GM19452 (cell line): ENCODE measurements at regions not wholly inside any gene's neighbourhood (a gene's known extent, or its start where the extent isn't known, plus 50 kb on each side); places are given as distances from the start of the nearest gene placed in this dataset.

Source experiments
- ATAC-seq: cut with Tn5 transposase; IDR thresholded peaks from one replicate; pipeline ENCODE4 v1.9.1; 2021; ENCODE audit not compliant: unreplicated experiment

DNA sequence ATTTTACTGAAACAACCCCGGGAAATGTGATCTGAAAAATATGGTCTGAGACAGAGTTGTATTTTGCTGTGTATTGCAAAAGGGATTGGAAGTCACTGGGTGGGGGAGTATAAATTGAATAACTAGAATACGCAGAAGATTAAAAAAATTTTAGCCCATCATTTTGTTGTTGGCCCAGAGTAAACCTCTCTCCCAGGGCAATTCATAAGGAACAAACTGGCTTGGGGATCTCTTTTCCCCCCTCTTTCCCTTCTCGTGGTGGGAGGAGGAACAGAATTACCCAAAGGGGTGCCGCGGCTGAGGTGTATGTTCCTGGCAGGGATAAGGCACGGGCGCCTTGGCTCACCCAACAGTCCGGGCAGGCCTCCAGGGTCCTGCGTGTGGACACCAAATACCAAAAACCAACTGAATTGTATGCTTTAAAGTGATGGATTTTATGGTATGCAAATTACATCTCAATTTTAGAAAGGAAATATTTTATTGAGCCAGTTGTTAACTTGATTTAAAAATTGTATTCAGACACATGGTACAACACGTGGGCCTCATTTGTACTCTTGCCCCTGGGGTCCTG, 121.2 kb upstream of the SPRED2 start:
- no peak for ATAC-seq

DNA sequence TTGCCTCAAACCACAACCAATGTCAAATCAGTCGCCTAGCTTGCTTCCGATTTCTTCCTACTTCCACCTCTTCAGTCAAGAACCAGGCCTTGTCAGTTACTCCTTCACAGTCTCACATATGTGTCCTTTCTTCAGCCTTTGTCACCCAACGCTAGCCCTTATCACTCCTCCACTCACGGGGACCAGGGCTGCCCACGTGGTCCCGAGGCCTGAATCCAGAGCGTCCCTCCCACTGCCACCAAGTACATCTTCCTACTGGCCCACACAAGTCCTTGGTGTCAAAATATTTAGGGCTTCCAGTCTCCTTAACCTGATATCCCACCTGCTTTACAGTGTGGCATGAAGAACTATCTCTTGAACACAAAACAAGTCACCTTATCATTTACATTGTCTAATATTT, 119.1 kb upstream of the SPRED2 start:
- no peak for ATAC-seq

- ATAC-seq = no peak
Measured at GRCh38 chr2:65550246-65550645, 117.8 kb upstream of the SPRED2 start.

DNA sequence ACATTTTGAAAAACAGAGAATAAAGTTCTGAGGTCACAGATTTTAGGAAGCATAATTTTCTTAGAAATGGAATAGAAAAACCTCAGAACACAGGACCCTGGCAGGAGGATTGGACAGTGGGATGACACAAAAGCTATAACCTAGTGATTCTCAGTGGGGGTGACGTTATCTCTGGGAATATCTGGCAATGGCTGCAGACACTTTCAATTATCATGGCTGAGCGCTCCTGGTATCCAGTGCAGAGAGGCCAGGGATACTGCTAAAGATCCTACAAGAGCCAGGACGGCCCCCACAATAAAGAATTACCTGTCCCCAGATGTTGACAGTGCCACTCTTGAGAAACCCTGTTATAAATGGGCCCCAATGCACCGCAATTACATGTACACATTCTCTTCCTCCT, 117.2 kb upstream of the SPRED2 start:
- ATAC-seq = no peak

- no peak for ATAC-seq
Measured at GRCh38 chr2:65549257-65549627, 116.8 kb upstream of the SPRED2 start.

DNA sequence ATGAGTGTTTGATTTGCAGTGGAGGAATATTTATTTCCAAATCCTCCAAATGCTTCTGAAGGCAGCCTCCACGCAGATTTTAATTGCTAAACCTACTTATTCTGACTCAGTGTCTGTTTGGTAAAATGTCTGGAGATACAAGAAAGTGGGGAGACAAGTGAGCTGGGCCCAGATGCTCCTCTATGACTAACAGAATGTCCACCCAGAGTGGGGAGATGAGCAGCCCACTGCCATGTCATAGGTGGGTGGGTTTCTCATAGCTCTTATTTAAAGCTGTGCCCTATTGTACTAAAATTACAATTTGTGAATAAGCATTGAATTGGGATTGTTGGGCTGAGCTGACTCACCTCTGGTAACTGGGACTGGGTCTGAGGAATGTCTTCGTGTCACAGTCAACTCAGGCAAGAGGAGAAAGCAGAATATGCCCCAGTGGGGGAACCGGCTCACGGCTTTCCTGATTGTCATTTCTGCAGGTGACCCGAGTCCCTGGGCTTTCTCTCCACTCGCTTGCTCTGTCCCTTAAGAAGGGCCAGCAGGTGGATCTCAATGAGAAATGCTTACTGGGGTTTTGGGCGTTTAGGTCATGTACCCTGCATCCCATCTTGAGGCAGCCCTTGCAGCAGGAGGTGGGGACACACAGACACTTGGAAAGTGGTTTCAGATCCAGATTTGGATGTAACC, 116.3 kb upstream of the SPRED2 start:
- ATAC-seq = no peak

- ATAC-seq = no peak
Measured at GRCh38 chr2:65548064-65548463, 115.7 kb upstream of the SPRED2 start.

DNA sequence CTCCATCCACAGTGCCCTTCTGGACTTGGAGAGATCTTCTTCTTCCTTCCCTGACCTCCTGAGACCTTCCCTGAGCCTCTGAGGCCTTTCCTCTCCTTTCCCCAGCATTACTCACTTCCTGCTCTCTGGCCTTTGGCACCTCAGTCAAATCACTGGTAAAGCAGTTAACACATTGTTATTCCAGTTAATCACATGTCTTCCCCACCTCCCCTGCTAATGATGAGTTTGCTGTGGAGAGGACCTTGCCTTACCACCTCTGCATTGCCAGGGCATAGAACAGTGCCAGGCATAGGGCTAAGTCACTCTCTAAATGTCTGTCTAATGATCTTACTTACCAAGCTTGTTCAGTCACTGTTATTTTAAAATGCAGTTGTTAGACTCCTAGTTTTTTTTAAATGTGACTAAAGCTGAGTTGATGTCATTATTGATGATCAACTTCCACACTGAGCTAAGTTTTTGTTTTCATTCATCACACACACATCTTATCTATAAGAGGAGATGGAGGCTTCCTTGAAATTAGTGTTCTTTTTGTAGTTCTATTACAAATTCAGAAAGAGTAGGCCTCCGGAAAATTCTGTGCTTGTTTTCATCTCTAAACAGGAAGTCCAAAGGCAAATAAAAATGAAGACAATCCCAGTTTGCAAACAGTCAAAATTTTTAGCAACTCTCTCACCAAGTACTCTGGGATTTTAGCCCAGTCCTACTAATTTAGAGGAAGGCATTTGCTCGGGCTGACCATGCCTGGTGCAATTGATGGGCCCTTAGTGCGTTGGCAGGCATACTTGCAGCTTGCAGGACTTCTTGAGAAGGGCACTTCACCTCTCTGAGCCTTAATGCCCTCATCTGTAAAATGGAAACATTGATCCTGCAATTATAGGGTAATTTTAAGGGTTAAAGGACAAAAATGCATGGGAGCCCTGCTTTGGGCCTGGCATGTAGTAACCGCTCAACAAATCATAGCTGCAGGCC, 113.7 kb upstream of the SPRED2 start:
- ATAC-seq = no peak

GRCh38 chr2:65541773-65542172, 109.4 kb upstream of the SPRED2 start:
- ATAC-seq = no peak

DNA sequence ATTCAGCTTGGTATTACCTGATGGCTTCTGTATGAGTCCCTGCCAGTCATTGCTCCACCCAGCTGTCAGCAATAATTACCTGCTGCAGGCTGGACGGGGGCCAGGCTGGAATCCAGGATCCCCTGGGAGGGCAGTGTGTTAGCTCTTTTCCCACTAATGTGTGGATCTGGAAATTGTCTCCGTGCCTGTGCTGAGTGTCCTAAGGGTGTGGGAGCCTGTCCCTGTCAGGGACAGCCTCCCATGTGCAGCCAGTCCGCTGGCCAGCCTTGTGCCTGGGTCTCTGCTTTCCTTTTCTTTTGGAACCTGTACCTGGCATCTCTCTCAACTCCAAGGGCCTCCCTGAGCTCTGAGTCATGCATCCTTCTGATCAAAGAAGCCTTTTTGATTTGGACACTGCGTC, 107.2 kb upstream of the SPRED2 start:
- ATAC-seq = no peak

- ATAC-seq = no peak
Measured at GRCh38 chr2:65537651-65538385, 105.4 kb upstream of the SPRED2 start.

DNA sequence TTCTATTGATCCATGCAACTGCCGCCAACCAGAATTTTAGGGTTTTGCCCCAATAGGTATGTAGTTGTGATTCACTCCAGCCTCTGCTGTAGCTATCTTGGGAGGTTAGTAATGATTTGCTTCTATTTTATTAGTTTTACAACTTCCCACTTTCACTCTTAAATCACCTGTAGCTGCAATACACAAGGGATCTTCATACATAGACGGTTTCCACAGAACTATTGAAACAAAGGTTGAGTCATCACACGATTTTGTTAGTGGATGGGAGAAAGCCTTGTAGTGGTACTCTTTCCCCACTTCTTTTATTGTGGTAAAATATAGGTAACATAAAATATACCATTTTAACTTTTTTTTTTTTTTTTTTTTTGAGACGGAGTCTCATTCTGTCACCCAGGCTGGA, 104.2 kb upstream of the SPRED2 start:
- peak; percentile 83 for ATAC-seq

GRCh38 chr2:65532937-65533336, 100.5 kb upstream of the SPRED2 start:
- ATAC-seq = no peak

DNA sequence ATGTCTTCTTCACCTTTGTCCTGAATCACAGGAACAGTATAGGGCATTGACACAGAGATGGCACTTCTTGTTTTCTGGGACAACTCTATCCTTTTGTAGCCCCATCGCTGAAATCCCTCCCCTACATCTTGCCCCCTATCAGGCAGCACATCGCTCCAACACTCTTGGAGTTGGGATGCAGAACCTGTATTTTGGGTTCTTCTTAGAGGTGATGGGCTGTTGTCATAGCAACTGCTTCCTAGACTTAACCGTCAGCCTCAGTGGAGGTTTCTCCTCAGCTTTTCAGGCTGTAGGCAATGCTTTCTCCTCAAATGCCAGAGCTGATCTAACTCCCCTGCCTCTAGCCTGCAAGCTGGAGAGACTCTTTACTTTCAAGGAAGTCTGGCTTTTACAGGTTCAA, 99.9 kb upstream of the SPRED2 start:
- no peak for ATAC-seq

- no peak for ATAC-seq
Measured at GRCh38 chr2:65530547-65531320, 98.3 kb upstream of the SPRED2 start.

- no peak for ATAC-seq
Measured at GRCh38 chr2:65529419-65529818, 97.0 kb upstream of the SPRED2 start.

GRCh38 chr2:65528241-65528574, 95.8 kb upstream of the SPRED2 start:
- no peak for ATAC-seq

- ATAC-seq = no peak
Measured at GRCh38 chr2:65527451-65528240, 95.2 kb upstream of the SPRED2 start.

GRCh38 chr2:65525616-65526231, 93.3 kb upstream of the SPRED2 start:
- no peak for ATAC-seq
